ENCODE measurements at regions not wholly inside any gene's neighbourhood (a gene's known extent, or its start where the extent isn't known, plus 50 kb on each side); places are given as distances from the start of the nearest gene placed in this dataset.
A peak's percentile ranks its signal among the peaks of the same experiment; 100 is the strongest.

DNA sequence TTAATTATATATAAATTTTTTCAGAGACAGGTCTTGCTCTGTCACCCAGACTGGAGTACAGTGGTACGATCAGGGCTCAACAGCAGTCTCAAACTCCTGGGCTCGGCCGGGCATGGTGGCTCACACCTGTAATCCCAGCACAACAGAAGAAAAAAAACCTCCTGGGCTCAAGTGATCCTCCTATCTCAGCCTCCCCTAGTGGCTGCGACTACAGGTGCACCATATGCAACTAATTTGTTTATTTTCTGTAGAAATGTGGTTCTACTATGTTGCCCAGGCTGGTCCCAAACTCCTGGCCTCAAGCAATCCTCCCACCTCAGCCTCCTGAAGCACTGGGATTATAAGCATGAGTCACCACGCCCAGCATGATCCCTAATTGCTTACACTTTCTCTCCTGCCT is 56.1 kb upstream of the SLC35C1 start:
- TF ChIP-seq EGR1 (IDR thresholded peaks at IDR 0.05; ENCODE audit: borderline replicate concordance, low read depth, low read length) (no peak), EZH2 (IDR thresholded peaks at IDR 0.05; ENCODE audit: low read depth, low read length, severe bottlenecking) (no peak), RFX5 (IDR thresholded peaks at IDR 0.05; ENCODE audit: borderline replicate concordance, low read depth, low read length) (no peak), RAD21 (IDR thresholded peaks at IDR 0.05 in 1 of 2, conservative IDR thresholded peaks at IDR 0.05 in 1 of 2; ENCODE audit: low read depth in 2 of 2, low read length in 2 of 2) (peak in 1 of 2 experiments; percentile 15; a peak in 1 of 4 replicates), ASH2L (IDR thresholded peaks at IDR 0.05; ENCODE audit: low read length) (no peak)
- TF ChIP-seq, protein P1, sequence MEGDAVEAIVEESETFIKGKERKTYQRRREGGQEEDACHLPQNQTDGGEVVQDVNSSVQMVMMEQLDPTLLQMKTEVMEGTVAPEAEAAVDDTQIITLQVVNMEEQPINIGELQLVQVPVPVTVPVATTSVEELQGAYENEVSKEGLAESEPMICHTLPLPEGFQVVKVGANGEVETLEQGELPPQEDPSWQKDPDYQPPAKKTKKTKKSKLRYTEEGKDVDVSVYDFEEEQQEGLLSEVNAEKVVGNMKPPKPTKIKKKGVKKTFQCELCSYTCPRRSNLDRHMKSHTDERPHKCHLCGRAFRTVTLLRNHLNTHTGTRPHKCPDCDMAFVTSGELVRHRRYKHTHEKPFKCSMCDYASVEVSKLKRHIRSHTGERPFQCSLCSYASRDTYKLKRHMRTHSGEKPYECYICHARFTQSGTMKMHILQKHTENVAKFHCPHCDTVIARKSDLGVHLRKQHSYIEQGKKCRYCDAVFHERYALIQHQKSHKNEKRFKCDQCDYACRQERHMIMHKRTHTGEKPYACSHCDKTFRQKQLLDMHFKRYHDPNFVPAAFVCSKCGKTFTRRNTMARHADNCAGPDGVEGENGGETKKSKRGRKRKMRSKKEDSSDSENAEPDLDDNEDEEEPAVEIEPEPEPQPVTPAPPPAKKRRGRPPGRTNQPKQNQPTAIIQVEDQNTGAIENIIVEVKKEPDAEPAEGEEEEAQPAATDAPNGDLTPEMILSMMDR (IDR thresholded peaks at IDR 0.05; ENCODE audit: control extremely low read depth in 1 of 3, insufficient read depth in 1 of 3, low read depth in 1 of 3, low read length in 3 of 3) = no peak
- TF ChIP-seq, protein P2, sequence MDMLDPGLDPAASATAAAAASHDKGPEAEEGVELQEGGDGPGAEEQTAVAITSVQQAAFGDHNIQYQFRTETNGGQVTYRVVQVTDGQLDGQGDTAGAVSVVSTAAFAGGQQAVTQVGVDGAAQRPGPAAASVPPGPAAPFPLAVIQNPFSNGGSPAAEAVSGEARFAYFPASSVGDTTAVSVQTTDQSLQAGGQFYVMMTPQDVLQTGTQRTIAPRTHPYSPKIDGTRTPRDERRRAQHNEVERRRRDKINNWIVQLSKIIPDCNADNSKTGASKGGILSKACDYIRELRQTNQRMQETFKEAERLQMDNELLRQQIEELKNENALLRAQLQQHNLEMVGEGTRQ (IDR thresholded peaks at IDR 0.05; ENCODE audit: low read length) = no peak
- TF ChIP-seq, protein P3, sequence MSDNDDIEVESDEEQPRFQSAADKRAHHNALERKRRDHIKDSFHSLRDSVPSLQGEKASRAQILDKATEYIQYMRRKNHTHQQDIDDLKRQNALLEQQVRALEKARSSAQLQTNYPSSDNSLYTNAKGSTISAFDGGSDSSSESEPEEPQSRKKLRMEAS (IDR thresholded peaks at IDR 0.05) = no peak
